HEK293T (cell line): ENCODE measurements at regions not wholly inside any gene's neighbourhood (a gene's known extent, or its start where the extent isn't known, plus 50 kb on each side); places are given as distances from the start of the nearest gene placed in this dataset.

Experiments
- CTCF ChIA-PET: fragments of 350-600 bp; formaldehyde crosslinking; extraction: SDS; loops from one replicate; lab custom pipeline; 2021; ENCODE audit warnings: antibody characterized with exemption, inconsistent platforms; lab: Yijun Ruan, JAX
- POLR2A ChIA-PET: fragments of 350-600 bp; formaldehyde crosslinking; extraction: SDS; loops from one replicate; lab custom pipeline; 2020; ENCODE audit warnings: antibody characterized with exemption, inconsistent platforms; lab: Yijun Ruan, JAX
- DNase-seq: peaks from one replicate; pipeline ENCODE4 v3.0.0; 2012; ENCODE audit warnings: mixed read lengths; ENCODE audit errors: extremely low spot score
- ARNT ChIP-seq: fragments of 450-650 bp; IDR thresholded peaks from 2 replicates; pipeline ENCODE4 v1.6.1; 2017; ENCODE audit warnings: mild to moderate bottlenecking
- BHLHE40 ChIP-seq: fragments of 450-650 bp; IDR thresholded peaks from 2 replicates; pipeline ENCODE4 v1.6.1; 2016; ENCODE audit warnings: mild to moderate bottlenecking, moderate library complexity, borderline replicate concordance
- CTBP1 ChIP-seq: fragments of 450-650 bp; IDR thresholded peaks from 2 replicates; pipeline ENCODE4 v1.6.1; 2016; ENCODE audit warnings: borderline replicate concordance
- ELF4 ChIP-seq: fragments of 450-650 bp; IDR thresholded peaks from 2 replicates; pipeline ENCODE4 v1.6.1; 2017; ENCODE audit warnings: antibody characterized with exemption
- FOXA1 ChIP-seq: fragments of 450-650 bp; IDR thresholded peaks from 2 replicates; pipeline ENCODE4 v1.6.1; 2016; ENCODE audit warnings: mild to moderate bottlenecking
- FOXK2 ChIP-seq: fragments of 450-650 bp; IDR thresholded peaks from 2 replicates; pipeline ENCODE4 v1.6.1; 2016; ENCODE audit warnings: mild to moderate bottlenecking
- FOXM1 ChIP-seq: fragments of 450-650 bp; IDR thresholded peaks from 2 replicates; pipeline ENCODE4 v1.6.1; 2017; ENCODE audit warnings: mild to moderate bottlenecking, borderline replicate concordance
- HDGF ChIP-seq: fragments of 450-650 bp; IDR thresholded peaks from 2 replicates; pipeline ENCODE4 v1.6.1; 2017; ENCODE audit warnings: antibody characterized with exemption, borderline replicate concordance
- L3MBTL2 ChIP-seq: fragments of 450-650 bp; conservative IDR thresholded peaks from 2 replicates; pipeline ENCODE4 v1.6.1; 2016; ENCODE audit warnings: mild to moderate bottlenecking
- LEF1 ChIP-seq: fragments of 450-650 bp; IDR thresholded peaks from 2 replicates; pipeline ENCODE4 v1.6.1; 2017; ENCODE audit warnings: mild to moderate bottlenecking, borderline replicate concordance
- NFRKB ChIP-seq: fragments of 450-650 bp; IDR thresholded peaks from 2 replicates; pipeline ENCODE4 v1.6.1; 2016; ENCODE audit warnings: mild to moderate bottlenecking, moderate library complexity
- PKNOX1 ChIP-seq: fragments of 450-650 bp; IDR thresholded peaks from 2 replicates; pipeline ENCODE4 v1.6.1; 2016
- SP1 ChIP-seq: fragments of 450-650 bp; IDR thresholded peaks from 2 replicates; pipeline ENCODE4 v1.6.1; 2017
- SUZ12 ChIP-seq: fragments of 450-650 bp; IDR thresholded peaks from 2 replicates; pipeline ENCODE4 v1.6.1; 2016; ENCODE audit warnings: mild to moderate bottlenecking
- TARDBP ChIP-seq: fragments of 450-650 bp; IDR thresholded peaks from 2 replicates; pipeline ENCODE4 v1.6.1; 2016
- ZNF384 ChIP-seq: fragments of 450-650 bp; IDR thresholded peaks from 2 replicates; pipeline ENCODE4 v1.6.1; 2016

GRCh38 chr2:751474-751873 is 74.3 kb upstream of the TMEM18 start:
- CTCF ChIA-PET, result no interaction called here
- TF ChIP-seq SP1 (no peak), LEF1 (no peak), FOXA1 (no peak), ZNF384 (no peak), SUZ12 (no peak), TARDBP (no peak), CTBP1 (no peak), FOXK2 (no peak), BHLHE40 (no peak), FOXM1 (no peak), L3MBTL2 (no peak), PKNOX1 (no peak), HDGF (no peak), ELF4 (no peak), NFRKB (no peak), ARNT (no peak)
- DNase-seq, result no peak
- POLR2A ChIA-PET, result no interaction called here

GRCh38 chr2:750628-751027 is 73.4 kb upstream of the TMEM18 start:
- CTCF ChIA-PET, result no interaction called here

GRCh38 chr2:747762-748351 is 70.7 kb upstream of the TMEM18 start:
- ChIA-PET POLR2A (no interaction called here), CTCF (no interaction called here)
- no peak for DNase-seq
- TF ChIP-seq NFRKB, result no peak

More at GRCh38 chr2:750628-751027, 73.4 kb upstream of the TMEM18 start:
- no peak for TF ChIP-seq CTBP1
- no peak for TF ChIP-seq ELF4
- no peak for TF ChIP-seq PKNOX1
- TF ChIP-seq L3MBTL2, result no peak
- TF ChIP-seq FOXK2, result no peak
- no peak for TF ChIP-seq SUZ12
- TF ChIP-seq NFRKB, result no peak
- no peak for TF ChIP-seq SP1
- no peak for TF ChIP-seq FOXA1
- TF ChIP-seq TARDBP, result no peak
- TF ChIP-seq LEF1, result no peak
- no peak for TF ChIP-seq HDGF
- no peak for TF ChIP-seq ARNT
- TF ChIP-seq ZNF384, result no peak
- no peak for TF ChIP-seq FOXM1
- no peak for TF ChIP-seq BHLHE40
- POLR2A ChIA-PET, result no interaction called here
- DNase-seq, result no peak

GRCh38 chr2:746697-747096 is 69.5 kb upstream of the TMEM18 start:
- TF ChIP-seq FOXM1 (no peak), HDGF (no peak), CTBP1 (no peak), FOXK2 (no peak), FOXA1 (no peak), NFRKB (no peak), SUZ12 (no peak), ELF4 (no peak), SP1 (no peak), L3MBTL2 (no peak), ARNT (no peak), ZNF384 (no peak)
- POLR2A ChIA-PET, result no interaction called here
- no peak for DNase-seq
- CTCF ChIA-PET, result no interaction called here

GRCh38 chr2:744088-744487 is 66.9 kb upstream of the TMEM18 start:
- POLR2A ChIA-PET, result no interaction called here
- CTCF ChIA-PET, result no interaction called here
- DNase-seq, result no peak
- TF ChIP-seq ELF4 (no peak), HDGF (no peak), FOXM1 (no peak), PKNOX1 (no peak), SUZ12 (no peak), L3MBTL2 (no peak), NFRKB (no peak), LEF1 (no peak)

- CTCF ChIA-PET, result no interaction called here
- POLR2A ChIA-PET, result no interaction called here
- no peak for TF ChIP-seq NFRKB
- no peak for TF ChIP-seq TARDBP
- TF ChIP-seq LEF1, result no peak
- TF ChIP-seq L3MBTL2, result no peak
- no peak for TF ChIP-seq CTBP1
- TF ChIP-seq ELF4, result no peak
- no peak for TF ChIP-seq FOXM1
- TF ChIP-seq ZNF384, result no peak
- TF ChIP-seq HDGF, result no peak
- DNase-seq, result no peak
Observed at GRCh38 chr2:742221-742620, 65.0 kb upstream of the TMEM18 start.

GRCh38 chr2:741195-741496 is 63.9 kb upstream of the TMEM18 start:
- ChIA-PET POLR2A (no interaction called here), CTCF (no interaction called here)
- TF ChIP-seq PKNOX1 (no peak), TARDBP (no peak), SUZ12 (no peak), FOXA1 (no peak), HDGF (no peak)
- no peak for DNase-seq
